Thyroid gland (tissue), 4 donors: ENCODE measurements at regions not wholly inside any gene's neighbourhood (a gene's known extent, or its start where the extent isn't known, plus 50 kb on each side); places are given as distances from the start of the nearest gene placed in this dataset.

Source experiments
- DNase-seq, 2 donors: peaks; one replicate each; pipeline ENCODE4 v3.0.0-alpha.2; 2019
- H3K27ac ChIP-seq, 3 donors: fragments of 200-600 bp; sonication (generic); 1 replicate in 2 of 3; 2 replicates in 1 of 3; pipeline ENCODE4 v1.5.1; 2016 to 2019; ENCODE audit warnings: mild to moderate bottlenecking in 1 of 3, moderate library complexity in 1 of 3
- H3K27me3 ChIP-seq: fragments of 200-600 bp; sonication (generic); one replicate; pipeline ENCODE4 v1.5.1; 2019
- H3K36me3 ChIP-seq, 2 donors: fragments of 200-600 bp; sonication (generic); one replicate each; pipeline ENCODE4 v1.5.1; 2016 to 2019
- H3K4me1 ChIP-seq, 2 donors: fragments of 200-600 bp; sonication (generic); one replicate each; pipeline ENCODE4 v1.5.1; 2017 to 2019
- H3K4me3 ChIP-seq, 3 donors: fragments of 200-600 bp; sonication (generic); replicated peaks in 1 of 3; 1 replicate in 2 of 3; 2 replicates in 1 of 3; pipeline ENCODE4 v1.5.1; 2016; ENCODE audit warnings: mild to moderate bottlenecking in 1 of 3
- H3K9me3 ChIP-seq: fragments of 200-600 bp; sonication (generic); one replicate; pipeline ENCODE4 v1.5.1; 2017
- POLR2A ChIP-seq, 2 donors: fragments of 450-650 bp; IDR thresholded peaks; one replicate each; pipeline ENCODE4 v1.6.1; 2017; ENCODE audit warnings: antibody characterized with exemption in 2 of 2, mild to moderate bottlenecking in 2 of 2, moderate library complexity in 1 of 2
- WGBS, 2 donors: methylation state at CpG; one replicate each; pipeline ENCODE4 v1.1.5; 2017; 5-methylcytosine and 5-hydroxymethylcytosine counted together
- intact Hi-C: fragments of 100-400 bp; cut with DNase I; formaldehyde crosslinking; loops from one replicate; pipeline ENCODE4 v1.15.1; 2023
- TF ChIP-seq, protein P1 (sequence below), 6 experiments: fragments of 200-600 bp in 3 of 6; fragments of 450-650 bp in 3 of 6; sonication (generic) in 3 of 6; IDR thresholded peaks; one replicate each; pipeline ENCODE4 v1.5.1; 2016 to 2019; ENCODE audit warnings: antibody characterized with exemption in 6 of 6, mild to moderate bottlenecking in 2 of 6, inconsistent platforms in 1 of 6, moderate library complexity in 1 of 6

GRCh38 chr10:130900441-130901160 lies 410.9 kb downstream of the TCERG1L start:
- no peak for DNase-seq
- 87 to 89% methylated on average over 11 to 14 of the region's 14 CpGs for WGBS, 2 donors
- intact Hi-C loops = no loop called here
- no peak for TF ChIP-seq POLR2A (IDR thresholded peaks at IDR 0.05)
- TF ChIP-seq, protein P1, sequence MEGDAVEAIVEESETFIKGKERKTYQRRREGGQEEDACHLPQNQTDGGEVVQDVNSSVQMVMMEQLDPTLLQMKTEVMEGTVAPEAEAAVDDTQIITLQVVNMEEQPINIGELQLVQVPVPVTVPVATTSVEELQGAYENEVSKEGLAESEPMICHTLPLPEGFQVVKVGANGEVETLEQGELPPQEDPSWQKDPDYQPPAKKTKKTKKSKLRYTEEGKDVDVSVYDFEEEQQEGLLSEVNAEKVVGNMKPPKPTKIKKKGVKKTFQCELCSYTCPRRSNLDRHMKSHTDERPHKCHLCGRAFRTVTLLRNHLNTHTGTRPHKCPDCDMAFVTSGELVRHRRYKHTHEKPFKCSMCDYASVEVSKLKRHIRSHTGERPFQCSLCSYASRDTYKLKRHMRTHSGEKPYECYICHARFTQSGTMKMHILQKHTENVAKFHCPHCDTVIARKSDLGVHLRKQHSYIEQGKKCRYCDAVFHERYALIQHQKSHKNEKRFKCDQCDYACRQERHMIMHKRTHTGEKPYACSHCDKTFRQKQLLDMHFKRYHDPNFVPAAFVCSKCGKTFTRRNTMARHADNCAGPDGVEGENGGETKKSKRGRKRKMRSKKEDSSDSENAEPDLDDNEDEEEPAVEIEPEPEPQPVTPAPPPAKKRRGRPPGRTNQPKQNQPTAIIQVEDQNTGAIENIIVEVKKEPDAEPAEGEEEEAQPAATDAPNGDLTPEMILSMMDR (IDR thresholded peaks at IDR 0.05) = no peak
- Histone ChIP-seq H3K36me3 (no peaks in the 10 kb centered on the region), H3K27me3 (no peaks in the 10 kb centered on the region), H3K9me3 (no peaks in the 10 kb centered on the region), H3K4me3 (no peak overlapping the region), H3K27ac (no peak overlapping the region), H3K4me1 (no peaks in the 10 kb centered on the region)

GRCh38 chr10:130901311-130902165 lies 410.0 kb downstream of the TCERG1L start:
- no peaks in the 10 kb centered on the region for H3K9me3 ChIP-seq
- WGBS, 2 donors = 75 to 79% methylated on average over 10 to 13 of the region's 15 CpGs
- no peak for DNase-seq
- TF ChIP-seq POLR2A (IDR thresholded peaks at IDR 0.05) = no peak
- TF ChIP-seq, protein P1 (IDR thresholded peaks at IDR 0.05) = no peak
- no peaks in the 10 kb centered on the region for H3K27me3 ChIP-seq
- no peaks in the 10 kb centered on the region for H3K4me1 ChIP-seq
- intact Hi-C loops = no loop called here
- H3K4me3 ChIP-seq = no peak overlapping the region
- H3K36me3 ChIP-seq = no peaks in the 10 kb centered on the region
- no peak overlapping the region for H3K27ac ChIP-seq

DNA sequence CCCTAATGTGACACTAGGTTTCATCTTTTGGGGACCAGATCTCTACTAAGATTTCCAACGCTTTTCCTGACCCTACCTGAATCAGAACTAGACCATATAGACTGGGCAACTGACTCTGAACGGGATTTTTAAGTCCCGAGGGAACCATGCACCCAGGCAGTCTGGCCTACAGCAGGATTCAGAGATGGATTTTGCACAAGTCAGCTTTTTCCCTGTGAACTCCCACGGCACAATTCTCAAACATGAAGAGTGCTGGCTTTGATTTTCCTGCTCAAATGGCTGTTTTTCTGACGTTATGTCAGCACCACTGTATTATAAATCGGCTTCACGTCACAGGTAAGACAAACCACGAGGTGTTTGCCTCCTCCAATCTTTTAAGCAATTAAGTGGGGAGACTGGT lies 409.1 kb downstream of the TCERG1L start:
- Histone ChIP-seq H3K36me3 (no peaks in the 10 kb centered on the region), H3K27me3 (no peaks in the 10 kb centered on the region), H3K9me3 (no peaks in the 10 kb centered on the region), H3K4me1 (no peaks in the 10 kb centered on the region), H3K4me3 (no peak overlapping the region), H3K27ac (no peak overlapping the region)
- TF ChIP-seq POLR2A (IDR thresholded peaks at IDR 0.05) = no peak
- TF ChIP-seq, protein P1 (IDR thresholded peaks at IDR 0.05) = no peak
- intact Hi-C loops = no loop called here
- no peak for DNase-seq
- WGBS, 2 donors = 62 to 65% methylated on average over 8 of the region's 8 CpGs

DNA sequence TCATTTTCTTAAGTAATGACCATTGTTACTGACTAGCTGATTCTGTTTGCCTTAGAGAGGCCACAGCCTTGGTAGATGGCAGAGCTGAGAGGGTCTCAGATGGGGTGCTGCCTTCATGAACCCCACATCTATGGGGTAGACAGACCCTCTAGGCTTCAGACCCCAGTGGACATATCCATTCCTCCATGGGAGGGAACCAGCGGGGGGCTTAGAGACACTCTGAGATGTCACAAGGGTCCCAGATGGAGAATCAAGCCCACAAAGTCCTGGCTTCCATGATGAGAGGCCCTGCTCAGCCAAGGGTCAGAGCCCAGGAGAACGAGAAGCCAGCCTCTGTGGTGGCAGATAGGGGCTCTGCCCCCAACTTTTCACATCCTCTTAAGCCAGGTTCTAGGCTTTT lies 408.6 kb downstream of the TCERG1L start:
- TF ChIP-seq, protein P1 (IDR thresholded peaks at IDR 0.05) = no peak
- no peak for TF ChIP-seq POLR2A (IDR thresholded peaks at IDR 0.05)
- H3K9me3 ChIP-seq = no peaks in the 10 kb centered on the region
- intact Hi-C loops = no loop called here
- no peak for DNase-seq
- no peaks in the 10 kb centered on the region for H3K27me3 ChIP-seq
- no peaks in the 10 kb centered on the region for H3K4me1 ChIP-seq
- H3K4me3 ChIP-seq = no peak overlapping the region
- no peak overlapping the region for H3K27ac ChIP-seq
- WGBS, 2 donors = 73 to 75% methylated on average over 1 to 2 of the region's 2 CpGs
- no peaks in the 10 kb centered on the region for H3K36me3 ChIP-seq

DNA sequence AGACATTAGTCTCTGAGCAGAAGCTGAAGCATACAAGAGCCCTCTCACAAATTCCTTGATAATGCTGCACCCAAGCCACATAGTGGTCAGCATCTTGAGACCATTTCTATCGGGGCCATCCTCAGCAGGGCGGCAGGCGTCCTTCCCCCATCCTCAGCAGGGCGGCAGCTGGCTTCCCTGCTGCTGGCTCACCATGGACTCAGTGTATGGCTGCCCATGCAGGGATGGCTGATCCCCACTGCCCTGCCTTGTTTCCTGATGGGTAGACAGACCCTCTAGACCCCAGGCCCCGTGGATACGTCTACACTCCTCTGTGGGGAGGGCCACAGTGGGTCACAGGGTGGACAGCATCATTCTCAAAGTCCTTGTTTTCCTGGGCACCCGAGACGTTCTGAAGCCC lies 406.8 kb downstream of the TCERG1L start:
- Histone ChIP-seq H3K27ac (no peak overlapping the region), H3K4me3 (no peak overlapping the region), H3K9me3 (no peaks in the 10 kb centered on the region), H3K36me3 (no peaks in the 10 kb centered on the region), H3K27me3 (no peaks in the 10 kb centered on the region), H3K4me1 (no peaks in the 10 kb centered on the region)
- no peak for DNase-seq
- TF ChIP-seq, protein P1 (IDR thresholded peaks at IDR 0.05) = no peak
- TF ChIP-seq POLR2A (IDR thresholded peaks at IDR 0.05) = no peak
- intact Hi-C loops = no loop called here
- 80 to 81% methylated on average over 4 to 7 of the region's 8 CpGs for WGBS, 2 donors
